ENCODE measurements at regions not wholly inside any gene's neighbourhood (a gene's known extent, or its start where the extent isn't known, plus 50 kb on each side); places are given as distances from the start of the nearest gene placed in this dataset.

DNA sequence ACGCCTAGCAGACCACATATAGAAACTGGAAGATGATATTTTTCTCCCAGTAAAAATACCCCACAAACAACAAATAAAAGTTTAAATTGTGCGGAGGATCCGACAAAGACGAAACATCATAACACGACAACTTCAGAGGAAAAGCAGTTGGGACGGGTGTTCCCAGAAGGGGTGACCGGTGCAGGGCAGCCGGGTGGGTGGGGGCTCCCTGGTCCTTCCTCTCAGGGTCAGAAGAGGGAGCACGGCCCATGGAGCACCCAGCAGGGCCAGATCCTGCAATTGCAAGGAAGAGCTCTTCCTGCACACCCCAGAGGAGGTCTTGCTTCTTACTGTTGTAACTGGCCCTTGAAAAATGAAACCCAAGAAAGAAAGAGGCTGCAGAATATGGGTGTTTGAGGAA is 608.5 kb upstream of the MKI67 start:
- CTCF ChIA-PET = no interaction called here
- no TSS peak for BruUV-seq (replicated peaks)
- H3K27ac ChIP-seq (ENCODE audit: insufficient read depth, low read depth, low read length) = no peak overlapping the region

More for the DNA sequence above, 608.5 kb upstream of the MKI67 start:
- Histone ChIP-seq H3K4me3 (replicated peaks in 1 of 3; ENCODE audit: insufficient read depth in 1 of 3, low read depth in 1 of 3, low read length in 3 of 3) (no peak overlapping the region), H3K4me1 (ENCODE audit: control insufficient read depth, extremely low read depth, insufficient read depth, low read length) (no peaks in the 10 kb centered on the region), H3K9me1 (replicated peaks; ENCODE audit: control insufficient read depth, extremely low read depth, insufficient read depth, low read length) (no peaks in the 10 kb centered on the region), H3K27me3 (ENCODE audit: control insufficient read depth in 2 of 2, insufficient read depth in 2 of 2, low read length in 2 of 2) (no peaks in the 10 kb centered on the region), H3K9me3 (replicated peaks; ENCODE audit: control insufficient read depth, insufficient read depth, low read length) (no peaks in the 10 kb centered on the region), H3K9ac (replicated peaks; ENCODE audit: extremely low read depth, insufficient read depth, low read length) (no peak overlapping the region), H2AFZ (ENCODE audit: low read depth, low read length) (no peak overlapping the region), H3K36me3 (ENCODE audit: control insufficient read depth in 2 of 2, extremely low read depth in 1 of 2, insufficient read depth in 2 of 2, low read length in 2 of 2) (no peaks in the 10 kb centered on the region), H3K4me2 (ENCODE audit: insufficient read depth, low read length) (no peak overlapping the region), H4K20me1 (replicated peaks; ENCODE audit: control insufficient read depth, extremely low read depth, insufficient read depth, low read length) (no peaks in the 10 kb centered on the region), H3K79me2 (ENCODE audit: control insufficient read depth, insufficient read depth, low read length) (no peaks in the 10 kb centered on the region)
- POLR2A ChIA-PET = no interaction called here
- TF ChIP-seq GATA2 (IDR thresholded peaks at IDR 0.05; ENCODE audit: insufficient read depth, insufficient read length, low read depth, low read length) (no peak), MAX (IDR thresholded peaks at IDR 0.05; ENCODE audit: insufficient read depth, insufficient read length) (no peak), EZH2 (IDR thresholded peaks at IDR 0.05; ENCODE audit: borderline replicate concordance, low read depth, low read length, severe bottlenecking) (no peak), FOS (IDR thresholded peaks at IDR 0.05; ENCODE audit: borderline replicate concordance, insufficient read depth, low read length) (no peak), MYC (IDR thresholded peaks at IDR 0.05; ENCODE audit: low read depth, low read length) (no peak), JUN (IDR thresholded peaks at IDR 0.05; ENCODE audit: borderline replicate concordance, insufficient read depth, insufficient read length, low read depth) (no peak), CTCF (IDR thresholded peaks at IDR 0.05; ENCODE audit: extremely low read depth in 1 of 2, insufficient read depth in 1 of 2, low read depth in 1 of 2, low read length in 2 of 2) (no peak), POLR2A (IDR thresholded peaks at IDR 0.05; ENCODE audit: low read depth, low read length) (no peak)
- DNase-seq (ENCODE audit: low read depth, low spot score) = no peak
- dilution Hi-C loops (cut with MboI; ENCODE audit: extremely low pct_ligation_motif_present, low sequenced_read_pairs) = no loop called here
- intact Hi-C loops (cut with micrococcal nuclease) = no loop called here
- no peak for FAIRE-seq
